RWPE2 (cell line): ENCODE measurements at regions not wholly inside any gene's neighbourhood (a gene's known extent, or its start where the extent isn't known, plus 50 kb on each side); places are given as distances from the start of the nearest gene placed in this dataset.
A peak's percentile ranks its signal among the peaks of the same experiment; 100 is the strongest.

Experiments
- ATAC-seq: fragments of 200-7000 bp; cut with Tn5 transposase; 3 replicates; pipeline ENCODE4 v1.9.1; 2021; ENCODE audit warnings: low read depth
- DNase-seq: peaks from one replicate; pipeline ENCODE4 v3.0.0-alpha.2; 2020; ENCODE audit warnings: low spot score
- H3K27ac ChIP-seq: fragments of 450-650 bp; 2 replicates; pipeline ENCODE4 v1.5.1; 2017; ENCODE audit warnings: mild to moderate bottlenecking; ENCODE audit not compliant: poor library complexity, severe bottlenecking
- H3K27me3 ChIP-seq: fragments of 250-450 bp; sonication (Bioruptor Pico); 2 replicates; pipeline ENCODE4 v1.5.1; 2021; ENCODE audit warnings: mild to moderate bottlenecking, moderate library complexity; ENCODE audit not compliant: insufficient read depth, poor library complexity, severe bottlenecking
- H3K36me3 ChIP-seq: fragments of 250-450 bp; sonication (Bioruptor Pico); 2 replicates; pipeline ENCODE4 v1.5.1; 2020; ENCODE audit warnings: low read depth, mild to moderate bottlenecking, moderate library complexity
- H3K4me1 ChIP-seq: fragments of 250-450 bp; sonication (Bioruptor Pico); 2 replicates; pipeline ENCODE4 v1.5.1; 2021; ENCODE audit warnings: mild to moderate bottlenecking, moderate library complexity; ENCODE audit not compliant: insufficient read depth, poor library complexity, severe bottlenecking
- H3K4me3 ChIP-seq: fragments of 250-450 bp; sonication (Bioruptor Pico); 2 replicates; pipeline ENCODE4 v1.5.1; 2021; ENCODE audit warnings: mild to moderate bottlenecking, moderate library complexity; ENCODE audit not compliant: severe bottlenecking
- H3K9me3 ChIP-seq: fragments of 250-450 bp; sonication (Bioruptor Pico); 2 replicates; pipeline ENCODE4 v1.5.1; 2021; ENCODE audit warnings: mild to moderate bottlenecking, moderate library complexity; ENCODE audit not compliant: severe bottlenecking
- CTCF ChIP-seq: fragments of 450-650 bp; IDR thresholded peaks from one replicate; pipeline ENCODE4 v1.5.1; 2017; ENCODE audit warnings: mild to moderate bottlenecking, moderate library complexity; ENCODE audit not compliant: poor library complexity, severe bottlenecking

GRCh38 chr12:118851891-118852290 is 129.4 kb upstream of the SRRM4 start:
- no peak for ATAC-seq

GRCh38 chr12:118853634-118854033 is 127.7 kb upstream of the SRRM4 start:
- Histone ChIP-seq H3K4me3 (no peak overlapping the region), H3K36me3 (no peaks in the 10 kb centered on the region), H3K27me3 (no peaks in the 10 kb centered on the region), H3K9me3 (no peaks in the 10 kb centered on the region), H3K4me1 (no peaks in the 10 kb centered on the region), H3K27ac (no peak overlapping the region)
- DNase-seq (no peak), ATAC-seq (no peak)
- TF ChIP-seq CTCF: peak; percentile 26

More at GRCh38 chr12:118851891-118852290, 129.4 kb upstream of the SRRM4 start:
- H3K9me3 ChIP-seq: no peaks in the 10 kb centered on the region
- no peaks in the 10 kb centered on the region for H3K4me1 ChIP-seq
- H3K4me3 ChIP-seq: no peak overlapping the region
- no peak for DNase-seq
- H3K27me3 ChIP-seq: no peaks in the 10 kb centered on the region
- no peaks in the 10 kb centered on the region for H3K36me3 ChIP-seq
- no peak overlapping the region for H3K27ac ChIP-seq
- no peak for TF ChIP-seq CTCF

- DNase-seq: no peak
- ATAC-seq: no peak
- Histone ChIP-seq H3K4me3 (no peak overlapping the region), H3K27ac (no peak overlapping the region), H3K36me3 (no peaks in the 10 kb centered on the region), H3K27me3 (no peaks in the 10 kb centered on the region), H3K4me1 (no peaks in the 10 kb centered on the region), H3K9me3 (no peaks in the 10 kb centered on the region)
- TF ChIP-seq CTCF: no peak
Observed at GRCh38 chr12:118855858-118856257, 125.5 kb upstream of the SRRM4 start.

GRCh38 chr12:118866346-118866745 is 115.0 kb upstream of the SRRM4 start:
- ATAC-seq: no peak
- TF ChIP-seq CTCF: no peak
- DNase-seq: no peak
- Histone ChIP-seq H3K4me1 (no peaks in the 10 kb centered on the region), H3K27ac (no peak overlapping the region), H3K27me3 (no peaks in the 10 kb centered on the region), H3K36me3 (no peaks in the 10 kb centered on the region), H3K4me3 (no peak overlapping the region), H3K9me3 (no peaks in the 10 kb centered on the region)

- H3K27me3 ChIP-seq: no peaks in the 10 kb centered on the region
- H3K27ac ChIP-seq: no peak overlapping the region
- no peak for ATAC-seq
- no peak for TF ChIP-seq CTCF
- no peak for DNase-seq
- H3K9me3 ChIP-seq: no peaks in the 10 kb centered on the region
- H3K36me3 ChIP-seq: no peaks in the 10 kb centered on the region
- H3K4me1 ChIP-seq: no peaks in the 10 kb centered on the region
- no peak overlapping the region for H3K4me3 ChIP-seq
Observed at GRCh38 chr12:118870551-118870950, 110.8 kb upstream of the SRRM4 start.
